ENCODE measurements at regions not wholly inside any gene's neighbourhood (a gene's known extent, or its start where the extent isn't known, plus 50 kb on each side); places are given as distances from the start of the nearest gene placed in this dataset.

DNA sequence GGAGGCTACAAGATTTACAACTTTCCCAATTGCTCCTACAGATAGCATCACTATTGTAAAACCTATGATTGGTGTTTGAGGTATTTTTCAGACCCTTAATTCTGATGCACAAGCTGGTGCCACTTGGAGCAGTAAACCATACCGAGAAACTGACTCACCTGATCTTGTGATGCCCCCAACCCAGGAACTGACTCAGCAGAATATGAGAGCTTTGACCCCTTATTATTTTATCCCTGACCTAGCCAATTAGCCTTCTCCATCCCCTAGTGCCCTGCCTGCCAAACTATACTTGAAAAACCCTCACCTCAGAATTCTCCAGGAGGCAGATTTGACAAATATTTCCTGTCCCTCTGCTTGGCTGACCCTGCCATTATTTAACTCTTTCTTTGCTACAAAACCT lies 585.9 kb upstream of the GHITM start:
- TF ChIP-seq, protein P1, sequence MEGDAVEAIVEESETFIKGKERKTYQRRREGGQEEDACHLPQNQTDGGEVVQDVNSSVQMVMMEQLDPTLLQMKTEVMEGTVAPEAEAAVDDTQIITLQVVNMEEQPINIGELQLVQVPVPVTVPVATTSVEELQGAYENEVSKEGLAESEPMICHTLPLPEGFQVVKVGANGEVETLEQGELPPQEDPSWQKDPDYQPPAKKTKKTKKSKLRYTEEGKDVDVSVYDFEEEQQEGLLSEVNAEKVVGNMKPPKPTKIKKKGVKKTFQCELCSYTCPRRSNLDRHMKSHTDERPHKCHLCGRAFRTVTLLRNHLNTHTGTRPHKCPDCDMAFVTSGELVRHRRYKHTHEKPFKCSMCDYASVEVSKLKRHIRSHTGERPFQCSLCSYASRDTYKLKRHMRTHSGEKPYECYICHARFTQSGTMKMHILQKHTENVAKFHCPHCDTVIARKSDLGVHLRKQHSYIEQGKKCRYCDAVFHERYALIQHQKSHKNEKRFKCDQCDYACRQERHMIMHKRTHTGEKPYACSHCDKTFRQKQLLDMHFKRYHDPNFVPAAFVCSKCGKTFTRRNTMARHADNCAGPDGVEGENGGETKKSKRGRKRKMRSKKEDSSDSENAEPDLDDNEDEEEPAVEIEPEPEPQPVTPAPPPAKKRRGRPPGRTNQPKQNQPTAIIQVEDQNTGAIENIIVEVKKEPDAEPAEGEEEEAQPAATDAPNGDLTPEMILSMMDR (conservative IDR thresholded peaks at IDR 0.05) = no peak
- no peak for TF ChIP-seq ZFX (IDR thresholded peaks at IDR 0.05)
- no peak overlapping the region for H3K27ac ChIP-seq

GRCh38 chr10:83555264-83555663 lies 584.0 kb upstream of the GHITM start:
- TF ChIP-seq ZFX (IDR thresholded peaks at IDR 0.05) = no peak
- TF ChIP-seq, protein P1 (conservative IDR thresholded peaks at IDR 0.05) = no peak
- no peak overlapping the region for H3K27ac ChIP-seq

DNA sequence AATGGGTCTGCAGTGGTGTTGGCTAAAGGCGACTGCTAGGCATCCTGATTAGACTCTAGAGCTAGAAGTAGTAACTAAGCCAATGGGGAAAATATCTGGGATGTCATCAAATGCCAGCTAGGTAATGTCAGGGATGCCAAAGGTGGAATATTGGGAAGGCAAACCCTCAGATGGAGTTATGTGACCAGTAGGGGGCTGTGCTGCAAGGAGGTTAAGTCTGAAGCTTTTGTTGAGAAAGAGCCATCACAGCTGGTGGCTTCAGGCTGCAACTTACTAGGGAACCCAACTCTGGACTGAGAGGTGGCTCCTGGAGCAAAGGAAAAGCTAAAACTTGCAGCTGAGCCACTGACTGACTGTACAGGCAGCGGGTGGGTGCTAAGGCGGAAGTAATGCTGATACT lies 576.9 kb upstream of the GHITM start:
- H3K27ac ChIP-seq = no peak overlapping the region
- TF ChIP-seq, protein P1 (conservative IDR thresholded peaks at IDR 0.05) = peak; percentile 15; the same call in 1 of the 2 replicates
- no peak for TF ChIP-seq ZFX (IDR thresholded peaks at IDR 0.05)

DNA sequence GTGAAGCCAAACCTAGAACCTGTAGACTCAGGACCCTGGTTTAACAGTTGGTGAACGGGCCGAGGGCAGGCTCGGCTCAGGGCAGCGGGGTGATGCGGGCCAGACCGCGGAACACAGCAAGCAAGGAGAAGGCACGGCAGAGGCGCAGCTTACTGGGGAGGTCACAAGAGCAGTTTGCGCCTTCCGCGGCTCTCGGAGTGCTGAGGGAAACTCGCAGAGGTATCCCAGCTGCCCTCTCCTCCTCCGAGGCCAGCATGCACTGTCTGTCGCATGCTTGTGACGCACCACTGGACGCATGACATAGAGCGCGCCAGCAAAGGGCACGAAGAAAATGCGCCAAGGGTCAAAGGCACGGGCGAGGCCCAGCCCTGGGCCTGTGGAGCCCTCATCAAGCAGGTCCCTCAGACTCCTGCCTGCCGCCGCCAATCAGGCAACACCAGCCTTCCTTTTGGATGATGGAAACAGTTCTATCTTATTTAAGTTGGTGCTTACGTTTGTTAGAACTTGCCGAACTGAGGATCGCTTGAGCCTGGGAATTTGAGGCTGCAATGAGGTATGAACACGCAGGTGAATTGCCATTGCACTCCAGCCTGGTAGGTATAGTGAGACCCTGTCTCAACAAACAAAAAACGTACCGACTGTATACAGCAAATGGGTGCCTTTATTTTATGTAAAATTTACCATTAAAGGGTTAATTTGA lies 574.3 kb upstream of the GHITM start:
- no peak for TF ChIP-seq ZFX (IDR thresholded peaks at IDR 0.05)
- TF ChIP-seq, protein P1 (conservative IDR thresholded peaks at IDR 0.05) = no peak

GRCh38 chr10:83572036-83572435 lies 567.3 kb upstream of the GHITM start:
- no peak overlapping the region for H3K27ac ChIP-seq
- TF ChIP-seq ZFX (IDR thresholded peaks at IDR 0.05) = no peak
- TF ChIP-seq, protein P1 (conservative IDR thresholded peaks at IDR 0.05) = no peak

More for the DNA sequence above, 574.3 kb upstream of the GHITM start:
- H3K27ac ChIP-seq = no peak overlapping the region

DNA sequence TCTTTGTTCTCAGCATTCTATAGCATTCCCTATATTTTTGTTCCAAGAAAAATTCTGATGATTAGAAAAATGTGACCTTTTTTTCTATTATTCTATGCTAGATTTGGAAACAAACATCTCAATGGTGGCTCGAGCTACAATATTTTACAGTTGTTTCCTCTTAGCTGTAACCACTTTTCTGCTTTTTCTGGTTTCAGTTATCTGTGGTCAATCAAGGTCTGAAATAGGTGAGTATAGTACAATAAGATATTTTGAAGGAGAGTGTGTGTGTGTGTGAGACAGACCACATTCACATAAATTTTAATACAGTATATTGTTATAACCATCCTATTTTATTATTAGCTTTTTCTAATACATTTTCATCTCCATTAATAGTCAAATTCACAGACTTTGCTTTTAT lies 564.5 kb upstream of the GHITM start:
- TF ChIP-seq ZFX (IDR thresholded peaks at IDR 0.05) = no peak
- TF ChIP-seq, protein P1 (conservative IDR thresholded peaks at IDR 0.05) = no peak
- no peak overlapping the region for H3K27ac ChIP-seq

GRCh38 chr10:83577421-83577820 lies 561.9 kb upstream of the GHITM start:
- TF ChIP-seq, protein P1 (conservative IDR thresholded peaks at IDR 0.05) = no peak
- no peak for TF ChIP-seq ZFX (IDR thresholded peaks at IDR 0.05)
- no peak overlapping the region for H3K27ac ChIP-seq

Measured in C4-2B (cell line).